ENCODE measurements at regions not wholly inside any gene's neighbourhood (a gene's known extent, or its start where the extent isn't known, plus 50 kb on each side); places are given as distances from the start of the nearest gene placed in this dataset.
"Not testable (repeated sequence)": the region's sequence is repeated elsewhere in the genome, so short reads cannot be mapped to it uniquely, and the experiment has no call there.

DNA sequence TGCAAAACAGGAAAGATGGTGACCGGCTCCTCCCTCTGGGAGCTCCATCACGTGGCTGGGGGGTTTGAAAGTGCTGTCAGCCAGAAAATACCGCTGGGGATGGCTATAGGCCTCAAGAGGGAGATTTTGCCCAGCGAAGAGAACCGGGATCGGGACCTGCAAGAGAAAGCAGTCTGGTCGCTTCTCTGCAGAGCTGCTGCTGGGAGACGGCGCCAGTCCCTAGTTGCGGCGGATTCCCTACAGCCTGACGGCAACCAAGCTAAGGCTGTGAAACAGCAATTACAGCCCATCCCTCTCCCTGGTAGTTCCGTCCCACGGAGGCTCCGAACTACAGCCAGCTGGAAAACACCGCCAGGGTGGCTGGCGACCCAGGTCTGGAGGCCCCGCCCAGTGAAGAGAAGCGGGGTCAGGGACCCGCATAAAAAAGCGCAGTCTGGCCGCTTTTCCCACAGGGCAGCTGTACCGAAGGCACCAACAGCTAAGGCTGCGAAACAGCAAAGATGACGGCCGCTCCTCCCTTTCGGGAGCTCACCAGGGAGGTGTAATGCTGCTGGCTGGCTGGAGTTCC is 238.1 kb upstream of the IRAK1BP1 start:
- intact Hi-C loops (cut with DNase I, micrococcal nuclease), result no loop called here
- Histone ChIP-seq H3K4me3 (no peak overlapping the region), H3K36me3 (ENCODE audit: low read depth) (no peaks in the 10 kb centered on the region), H3K4me1 (ENCODE audit: low read depth) (no peaks in the 10 kb centered on the region), H3K9me3 (no peaks in the 10 kb centered on the region)
- DNase-seq, result peak; percentile 10 to 40 (median 36)
- TF ChIP-seq CTCF (IDR thresholded peaks at IDR 0.05), result no peak
- peak; percentile 79 for ATAC-seq

DNA sequence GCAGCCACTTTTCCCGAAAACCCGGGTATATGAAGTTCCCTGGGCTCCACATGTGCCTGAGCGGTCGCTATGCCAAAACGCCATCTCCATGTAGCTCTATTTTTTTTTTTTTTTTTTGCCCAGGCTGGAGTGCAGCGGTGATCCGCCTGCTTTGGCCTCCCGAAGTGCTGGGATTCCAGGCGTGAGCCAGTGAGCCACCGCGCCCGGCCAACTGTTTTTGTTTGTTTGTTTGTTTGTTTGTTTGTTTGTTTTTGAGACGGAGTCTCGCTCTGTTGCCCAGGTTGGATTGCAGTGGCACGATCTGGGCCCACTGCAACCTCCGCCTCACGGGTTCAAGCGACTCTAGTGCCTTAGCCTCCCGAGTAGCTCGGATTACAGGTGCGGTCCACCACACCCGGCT is 237.5 kb upstream of the IRAK1BP1 start:
- Histone ChIP-seq H3K4me1 (ENCODE audit: low read depth) (no peaks in the 10 kb centered on the region), H3K36me3 (ENCODE audit: low read depth) (no peaks in the 10 kb centered on the region), H3K4me3 (no peak overlapping the region), H3K9me3 (no peaks in the 10 kb centered on the region)
- no peak for ATAC-seq
- DNase-seq, result no peak
- TF ChIP-seq CTCF (IDR thresholded peaks at IDR 0.05), result no peak
- intact Hi-C loops (cut with DNase I, micrococcal nuclease), result no loop called here

GRCh38 chr6:78631976-78632375 is 235.4 kb upstream of the IRAK1BP1 start:
- Histone ChIP-seq H3K4me1 (ENCODE audit: low read depth) (no peaks in the 10 kb centered on the region), H3K4me3 (no peak overlapping the region), H3K36me3 (ENCODE audit: low read depth) (no peaks in the 10 kb centered on the region), H3K9me3 (no peaks in the 10 kb centered on the region)
- no peak for DNase-seq
- no peak for ATAC-seq
- intact Hi-C loops (cut with DNase I, micrococcal nuclease), result no loop called here
- TF ChIP-seq CTCF (IDR thresholded peaks at IDR 0.05), result no peak

- Histone ChIP-seq H3K36me3 (ENCODE audit: low read depth) (no peaks in the 10 kb centered on the region), H3K4me3 (no peak overlapping the region), H3K4me1 (ENCODE audit: low read depth) (peaks cover 3% of the 10 kb centered on the region), H3K9me3 (no peaks in the 10 kb centered on the region)
- no peak for DNase-seq
- peak; percentile 79 for ATAC-seq
- intact Hi-C loops (cut with DNase I, micrococcal nuclease), result no loop called here
- TF ChIP-seq CTCF (IDR thresholded peaks at IDR 0.05), result no peak
These were observed 227.9 kb upstream of the IRAK1BP1 start for GRCh38 chr6:78639111-78640110.

DNA sequence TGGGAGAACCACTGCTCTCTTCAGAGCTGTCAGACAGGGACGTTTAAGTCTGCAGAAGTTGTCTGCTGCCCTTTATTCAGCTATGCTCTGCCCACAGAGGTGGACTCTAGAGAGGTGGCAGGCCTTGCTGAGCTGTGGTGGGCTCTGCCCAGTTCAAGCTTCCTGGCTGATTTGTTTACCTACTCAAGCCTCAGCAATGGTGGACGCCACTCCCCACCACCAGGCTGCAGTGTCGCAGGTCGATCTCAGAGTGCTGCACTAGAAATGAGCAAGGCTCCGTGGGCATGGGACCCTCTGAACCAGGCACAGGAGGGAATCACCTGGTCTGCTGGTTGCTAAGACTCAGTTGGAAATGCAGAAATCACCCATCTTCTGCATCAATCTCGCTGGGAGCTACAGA is 223.4 kb upstream of the IRAK1BP1 start:
- H3K4me3 ChIP-seq; H3K36me3 ChIP-seq (ENCODE audit: low read depth); H3K9me3 ChIP-seq; ATAC-seq; DNase-seq; intact Hi-C loops (cut with DNase I, micrococcal nuclease); H3K4me1 ChIP-seq (ENCODE audit: low read depth): not testable (repeated sequence)

DNA sequence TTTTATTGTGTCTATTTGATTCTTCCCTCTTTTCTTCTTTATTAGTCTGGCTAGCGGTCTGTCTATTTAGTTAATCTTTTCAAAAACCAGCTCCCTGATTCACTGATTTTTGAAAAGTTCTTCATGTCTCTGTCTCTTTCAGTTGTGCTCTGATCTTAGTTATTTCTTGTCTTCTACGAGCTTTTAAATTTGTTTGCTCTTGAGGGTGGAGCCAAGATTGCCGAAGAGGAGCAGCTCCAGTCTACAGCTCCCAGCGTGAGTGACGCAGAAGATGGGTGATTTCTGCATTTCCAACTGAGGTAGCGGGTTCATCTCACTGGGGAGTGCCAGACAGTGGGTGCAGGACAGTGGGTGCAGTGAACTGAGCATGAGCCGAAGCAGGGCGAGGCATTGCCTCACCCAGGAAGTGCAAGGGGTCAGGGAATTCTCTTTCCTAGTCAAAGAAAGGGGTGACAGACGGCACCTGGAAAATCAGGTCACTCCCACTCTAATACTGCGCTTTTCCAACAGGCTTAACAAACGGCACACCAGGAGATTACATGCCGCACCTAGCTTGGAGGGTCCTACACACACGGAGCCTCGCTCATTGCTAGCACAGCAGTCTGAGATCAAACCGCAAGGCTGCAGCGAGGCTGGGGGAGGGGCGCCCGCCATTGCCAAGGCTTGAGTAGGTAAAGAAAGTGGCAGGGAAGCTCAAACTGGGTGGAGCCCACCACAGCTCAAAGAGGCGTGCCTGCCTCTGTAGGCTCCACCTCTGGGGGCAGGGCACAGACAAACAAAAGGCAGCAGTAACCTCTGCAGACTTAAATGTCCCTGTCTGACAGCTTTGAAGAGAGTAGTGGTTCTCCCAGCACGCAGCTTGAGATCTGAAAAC is 220.6 kb upstream of the IRAK1BP1 start:
- ATAC-seq (peak; percentile 51), DNase-seq (peak; percentile 72 to 78 (median 76))
- H3K4me1 ChIP-seq (ENCODE audit: low read depth); H3K36me3 ChIP-seq (ENCODE audit: low read depth); intact Hi-C loops (cut with DNase I, micrococcal nuclease); H3K9me3 ChIP-seq; H3K4me3 ChIP-seq: not testable (repeated sequence)

DNA sequence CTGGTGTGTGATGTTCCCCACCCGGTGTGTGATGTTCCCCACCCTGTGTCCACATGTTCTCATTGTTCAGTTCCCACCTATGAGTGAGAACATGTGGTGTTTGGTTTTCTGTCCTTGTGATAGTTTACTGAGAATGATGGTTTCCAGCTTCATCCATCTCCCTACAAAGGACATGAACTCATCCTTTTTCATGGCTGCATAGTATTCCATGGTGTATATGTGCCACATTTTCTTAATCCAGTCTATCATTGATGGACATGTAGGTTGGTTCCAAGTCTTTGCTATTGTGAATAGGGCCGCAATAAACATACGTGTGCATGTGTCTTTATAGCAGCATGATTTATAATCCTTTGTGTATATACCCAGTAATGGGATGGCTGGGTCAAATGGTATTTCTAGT is 201.5 kb upstream of the IRAK1BP1 start:
- H3K4me3 ChIP-seq; H3K9me3 ChIP-seq; intact Hi-C loops (cut with DNase I, micrococcal nuclease); ATAC-seq; H3K36me3 ChIP-seq (ENCODE audit: low read depth); H3K4me1 ChIP-seq (ENCODE audit: low read depth); DNase-seq: not testable (repeated sequence)

All from mucosa of descending colon (tissue), 3 donors.